ENCODE measurements at regions not wholly inside any gene's neighbourhood (a gene's known extent, or its start where the extent isn't known, plus 50 kb on each side); places are given as distances from the start of the nearest gene placed in this dataset.

- in situ Hi-C loops (cut with HindIII; ENCODE audit: low pct_unique_long_range_greater_than_20kb, low sequenced_read_pairs) (no loop called here), intact Hi-C loops (cut with micrococcal nuclease; ENCODE audit: unreplicated experiment) (no loop called here)
- Histone ChIP-seq H3K36me3 (ENCODE audit: control insufficient read depth, insufficient read depth, low read length) (no peaks in the 10 kb centered on the region), H3K4me3 (ENCODE audit: low read depth in 2 of 2, low read length in 2 of 2) (no peak overlapping the region), H3K27ac (ENCODE audit: low read length) (no peak overlapping the region), H3K4me1 (ENCODE audit: control insufficient read depth, insufficient read depth, low read length) (no peaks in the 10 kb centered on the region), H3K9me3 (ENCODE audit: control insufficient read depth, insufficient read depth, low read depth, low read length) (no peaks in the 10 kb centered on the region), H3K27me3 (ENCODE audit: control insufficient read depth, insufficient read depth, low read length) (no peaks in the 10 kb centered on the region)
- ChIA-PET POLR2A (no interaction called here), CTCF (no interaction called here)
- BruUV-seq (replicated peaks), result no TSS peak
- DNase-seq (ENCODE audit: low read depth, low spot score) (no peak), ATAC-seq (no peak)
- no peak for TF ChIP-seq POLR2AphosphoS5 (IDR thresholded peaks at IDR 0.05; ENCODE audit: low read depth, low read length)
- no peak for TF ChIP-seq TCF7L2 (IDR thresholded peaks at IDR 0.05; ENCODE audit: low read depth, low read length)
- no peak for TF ChIP-seq SIN3A (IDR thresholded peaks at IDR 0.05; ENCODE audit: borderline replicate concordance, insufficient read depth, low read depth, low read length)
- TF ChIP-seq REST (IDR thresholded peaks at IDR 0.05; ENCODE audit: insufficient read depth in 1 of 2, low read depth in 2 of 2, low read length in 1 of 2), result no peak
- TF ChIP-seq, protein P1, sequence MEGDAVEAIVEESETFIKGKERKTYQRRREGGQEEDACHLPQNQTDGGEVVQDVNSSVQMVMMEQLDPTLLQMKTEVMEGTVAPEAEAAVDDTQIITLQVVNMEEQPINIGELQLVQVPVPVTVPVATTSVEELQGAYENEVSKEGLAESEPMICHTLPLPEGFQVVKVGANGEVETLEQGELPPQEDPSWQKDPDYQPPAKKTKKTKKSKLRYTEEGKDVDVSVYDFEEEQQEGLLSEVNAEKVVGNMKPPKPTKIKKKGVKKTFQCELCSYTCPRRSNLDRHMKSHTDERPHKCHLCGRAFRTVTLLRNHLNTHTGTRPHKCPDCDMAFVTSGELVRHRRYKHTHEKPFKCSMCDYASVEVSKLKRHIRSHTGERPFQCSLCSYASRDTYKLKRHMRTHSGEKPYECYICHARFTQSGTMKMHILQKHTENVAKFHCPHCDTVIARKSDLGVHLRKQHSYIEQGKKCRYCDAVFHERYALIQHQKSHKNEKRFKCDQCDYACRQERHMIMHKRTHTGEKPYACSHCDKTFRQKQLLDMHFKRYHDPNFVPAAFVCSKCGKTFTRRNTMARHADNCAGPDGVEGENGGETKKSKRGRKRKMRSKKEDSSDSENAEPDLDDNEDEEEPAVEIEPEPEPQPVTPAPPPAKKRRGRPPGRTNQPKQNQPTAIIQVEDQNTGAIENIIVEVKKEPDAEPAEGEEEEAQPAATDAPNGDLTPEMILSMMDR (IDR thresholded peaks at IDR 0.05), result no peak; the same call in 1 of the 2 replicates
These were observed 416.4 kb downstream of the EPM2A start for GRCh38 chr6:145318952-145319351.

- POLR2A ChIA-PET, result no interaction called here
- no TSS peak for BruUV-seq (replicated peaks)
- in situ Hi-C loops (cut with HindIII; ENCODE audit: low pct_unique_long_range_greater_than_20kb, low sequenced_read_pairs), result no loop called here
These were observed 415.7 kb downstream of the EPM2A start for GRCh38 chr6:145319605-145320004.

More at GRCh38 chr6:145319605-145320004, 415.7 kb downstream of the EPM2A start:
- no peaks in the 10 kb centered on the region for H3K36me3 ChIP-seq (ENCODE audit: control insufficient read depth, insufficient read depth, low read length)
- no peak overlapping the region for H3K4me3 ChIP-seq (ENCODE audit: low read depth in 2 of 2, low read length in 2 of 2)
- ATAC-seq (no peak), DNase-seq (ENCODE audit: low read depth, low spot score) (no peak)
- intact Hi-C loops (cut with micrococcal nuclease; ENCODE audit: unreplicated experiment), result no loop called here
- no peaks in the 10 kb centered on the region for H3K27me3 ChIP-seq (ENCODE audit: control insufficient read depth, insufficient read depth, low read length)
- H3K9me3 ChIP-seq (ENCODE audit: control insufficient read depth, insufficient read depth, low read depth, low read length), result no peaks in the 10 kb centered on the region
- H3K4me1 ChIP-seq (ENCODE audit: control insufficient read depth, insufficient read depth, low read length), result no peaks in the 10 kb centered on the region
- H3K27ac ChIP-seq (ENCODE audit: low read length), result no peak overlapping the region
- CTCF ChIA-PET, result no interaction called here
- TF ChIP-seq SIN3A (IDR thresholded peaks at IDR 0.05; ENCODE audit: borderline replicate concordance, insufficient read depth, low read depth, low read length), result no peak
- no peak for TF ChIP-seq REST (IDR thresholded peaks at IDR 0.05; ENCODE audit: insufficient read depth in 1 of 2, low read depth in 2 of 2, low read length in 1 of 2)
- TF ChIP-seq, protein P1 (IDR thresholded peaks at IDR 0.05), result no peak
- no peak for TF ChIP-seq POLR2AphosphoS5 (IDR thresholded peaks at IDR 0.05; ENCODE audit: low read depth, low read length)
- TF ChIP-seq TCF7L2 (IDR thresholded peaks at IDR 0.05; ENCODE audit: low read depth, low read length), result no peak
